Neutrophil (primary cell): ENCODE measurements at regions not wholly inside any gene's neighbourhood (a gene's known extent, or its start where the extent isn't known, plus 50 kb on each side); places are given as distances from the start of the nearest gene placed in this dataset.

Experiments
- H3K27ac ChIP-seq: fragments of 200-600 bp; sonication (generic); 2 replicates; pipeline ENCODE4 v1.5.1; 2016; ENCODE audit warnings: mild to moderate bottlenecking, moderate library complexity
- H3K27me3 ChIP-seq: fragments of 200-600 bp; sonication (generic); 2 replicates; pipeline ENCODE4 v1.6.0; 2016; ENCODE audit warnings: mild to moderate bottlenecking
- H3K36me3 ChIP-seq: fragments of 200-600 bp; sonication (generic); 2 replicates; pipeline ENCODE4 v1.5.1; 2017
- H3K4me1 ChIP-seq, 2 experiments: fragments of 200-600 bp in 1 of 2; sonication (generic) in 1 of 2; 1 replicate in 1 of 2; 2 replicates in 1 of 2; pipeline versions ENCODE4 v1.5.1 to v1.6.1; 2013 to 2016; ENCODE audit warnings: low read depth in 1 of 2, low read length in 1 of 2, mild to moderate bottlenecking in 1 of 2, moderate library complexity in 1 of 2; ENCODE audit not compliant: control insufficient read depth in 1 of 2, insufficient read depth in 1 of 2
- H3K4me3 ChIP-seq, 2 experiments: fragments of 200-600 bp in 1 of 2; sonication (generic) in 1 of 2; 1 replicate in 1 of 2; 2 replicates in 1 of 2; pipeline ENCODE4 v1.5.1; 2013 to 2016; ENCODE audit warnings: low read depth in 1 of 2, low read length in 1 of 2, mild to moderate bottlenecking in 1 of 2, moderate library complexity in 1 of 2
- H3K9me3 ChIP-seq: fragments of 200-600 bp; sonication (generic); 2 replicates; pipeline ENCODE4 v1.5.1; 2016
- CTCF ChIP-seq: fragments of 200-600 bp; sonication (generic); IDR thresholded peaks from 2 replicates; pipeline ENCODE4 v1.5.1; 2016; ENCODE audit warnings: antibody characterized with exemption

- Histone ChIP-seq H3K9me3 (no peaks in the 10 kb centered on the region), H3K36me3 (peaks cover 72% of the 10 kb centered on the region), H3K4me3 (no peak overlapping the region), H3K27ac (peak overlapping the region; percentile 25), H3K27me3 (no peaks in the 10 kb centered on the region), H3K4me1 (no peaks in the 10 kb centered on the region)
- TF ChIP-seq CTCF: no peak
Measured at GRCh38 chr7:149552799-149553198, 55.2 kb upstream of the ZNF746 start.
